Body of pancreas (tissue), 4 donors: ENCODE measurements at regions not wholly inside any gene's neighbourhood (a gene's known extent, or its start where the extent isn't known, plus 50 kb on each side); places are given as distances from the start of the nearest gene placed in this dataset.

Experiments
- ATAC-seq: fragments of 150-250 bp; one replicate; pipeline ENCODE4 v1.9.1; 2016
- DNase-seq, 4 donors: peaks; one replicate each; pipeline ENCODE4 v3.0.0-alpha.2; 2019
- H3K27ac ChIP-seq, 4 donors: fragments of 200-600 bp; sonication (generic); 1 replicate in 3 of 4; 2 replicates in 1 of 4; pipeline versions ENCODE4 v1.5.1 to v1.6.1; 2016 to 2019; ENCODE audit warnings: mild to moderate bottlenecking in 1 of 4, mixed read lengths in 1 of 4, moderate library complexity in 1 of 4
- H3K27me3 ChIP-seq, 2 donors: fragments of 200-600 bp; sonication (generic); one replicate each; pipeline ENCODE4 v1.6.0; 2016; ENCODE audit warnings: mild to moderate bottlenecking in 1 of 2
- H3K36me3 ChIP-seq, 2 donors: fragments of 200-600 bp; sonication (generic); replicated peaks in 1 of 2; 2 replicates each; pipeline ENCODE4 v1.5.1; 2016; ENCODE audit warnings: low read depth in 2 of 2; ENCODE audit not compliant: insufficient read depth in 1 of 2
- H3K4me1 ChIP-seq: fragments of 200-600 bp; sonication (generic); one replicate; pipeline ENCODE4 v1.6.0; 2016
- H3K4me3 ChIP-seq, 2 donors: fragments of 200-600 bp; sonication (generic); 1 replicate in 1 of 2; 2 replicates in 1 of 2; pipeline ENCODE4 v1.5.1; 2016 to 2019
- H3K9me3 ChIP-seq, 3 donors: fragments of 200-600 bp; sonication (generic); 1 replicate in 2 of 3; 2 replicates in 1 of 3; pipeline ENCODE4 v1.5.1; 2016
- POLR2A ChIP-seq, 3 donors: fragments of 450-650 bp; IDR thresholded peaks; one replicate each; pipeline ENCODE4 v1.6.1; 2016; ENCODE audit warnings: antibody characterized with exemption in 3 of 3, mild to moderate bottlenecking in 2 of 3
- WGBS, 2 donors: methylation state at CpG; one replicate each; pipeline ENCODE4 v1.1.5; 2017; 5-methylcytosine and 5-hydroxymethylcytosine counted together
- intact Hi-C: fragments of 100-400 bp; cut with DNase I; formaldehyde crosslinking; loops from one replicate; pipeline ENCODE4 v1.15.1; 2023
- TF ChIP-seq, protein P1 (sequence below), 7 experiments: fragments of 450-650 bp in 4 of 7; fragments of 200-600 bp in 3 of 7; sonication (generic) in 3 of 7; IDR thresholded peaks; one replicate each; pipeline ENCODE4 v1.5.1; 2016 to 2019; ENCODE audit warnings: antibody characterized with exemption in 7 of 7

- intact Hi-C loops, result no loop called here
- Histone ChIP-seq H3K27ac (no peak overlapping the region), H3K4me3 (no peak overlapping the region), H3K4me1 (no peaks in the 10 kb centered on the region), H3K9me3 (no peaks in the 10 kb centered on the region), H3K27me3 (no peaks in the 10 kb centered on the region), H3K36me3 (no peaks in the 10 kb centered on the region)
- no peak for ATAC-seq
- 87 to 92% methylated on average over 3 of the region's 3 CpGs for WGBS, 2 donors
- no peak for DNase-seq
- TF ChIP-seq POLR2A (IDR thresholded peaks at IDR 0.05), result no peak
- TF ChIP-seq, protein P1, sequence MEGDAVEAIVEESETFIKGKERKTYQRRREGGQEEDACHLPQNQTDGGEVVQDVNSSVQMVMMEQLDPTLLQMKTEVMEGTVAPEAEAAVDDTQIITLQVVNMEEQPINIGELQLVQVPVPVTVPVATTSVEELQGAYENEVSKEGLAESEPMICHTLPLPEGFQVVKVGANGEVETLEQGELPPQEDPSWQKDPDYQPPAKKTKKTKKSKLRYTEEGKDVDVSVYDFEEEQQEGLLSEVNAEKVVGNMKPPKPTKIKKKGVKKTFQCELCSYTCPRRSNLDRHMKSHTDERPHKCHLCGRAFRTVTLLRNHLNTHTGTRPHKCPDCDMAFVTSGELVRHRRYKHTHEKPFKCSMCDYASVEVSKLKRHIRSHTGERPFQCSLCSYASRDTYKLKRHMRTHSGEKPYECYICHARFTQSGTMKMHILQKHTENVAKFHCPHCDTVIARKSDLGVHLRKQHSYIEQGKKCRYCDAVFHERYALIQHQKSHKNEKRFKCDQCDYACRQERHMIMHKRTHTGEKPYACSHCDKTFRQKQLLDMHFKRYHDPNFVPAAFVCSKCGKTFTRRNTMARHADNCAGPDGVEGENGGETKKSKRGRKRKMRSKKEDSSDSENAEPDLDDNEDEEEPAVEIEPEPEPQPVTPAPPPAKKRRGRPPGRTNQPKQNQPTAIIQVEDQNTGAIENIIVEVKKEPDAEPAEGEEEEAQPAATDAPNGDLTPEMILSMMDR (IDR thresholded peaks at IDR 0.05), result no peak
Observed at GRCh38 chr2:226631187-226631586, 168.4 kb downstream of the IRS1 start.

DNA sequence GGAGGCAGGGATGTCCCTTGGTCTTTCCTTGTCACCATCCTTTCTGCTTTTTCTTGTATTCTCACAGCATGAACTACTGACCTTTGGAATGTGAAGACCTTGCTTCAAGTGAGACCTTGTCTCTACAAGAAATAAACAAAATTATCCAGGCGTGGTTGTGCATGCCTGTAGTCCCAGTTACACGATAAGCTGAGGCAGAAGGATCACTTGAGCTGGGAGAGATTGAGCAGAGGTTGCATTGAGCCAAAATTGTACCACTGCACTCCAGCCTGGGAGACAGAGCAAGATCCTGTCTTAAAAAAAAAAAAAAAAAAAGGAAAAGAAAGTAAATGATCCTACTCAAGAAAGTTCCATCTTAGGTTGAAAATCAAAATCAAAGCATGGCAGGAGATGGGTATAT is 173.7 kb downstream of the IRS1 start:
- H3K9me3 ChIP-seq, result no peaks in the 10 kb centered on the region
- no peak overlapping the region for H3K4me3 ChIP-seq
- DNase-seq (no peak), ATAC-seq (no peak)
- H3K27ac ChIP-seq, result no peak overlapping the region
- H3K4me1 ChIP-seq, result no peaks in the 10 kb centered on the region
- no peaks in the 10 kb centered on the region for H3K27me3 ChIP-seq
- TF ChIP-seq POLR2A (IDR thresholded peaks at IDR 0.05), result no peak
- TF ChIP-seq, protein P1 (IDR thresholded peaks at IDR 0.05), result no peak
- WGBS, 2 donors, result 51 to 74% methylated on average over 2 of the region's 2 CpGs
- no peaks in the 10 kb centered on the region for H3K36me3 ChIP-seq
- intact Hi-C loops, result no loop called here

GRCh38 chr2:226623587-226624368 is 175.8 kb downstream of the IRS1 start:
- 67 to 77% methylated on average over 13 of the region's 13 CpGs for WGBS, 2 donors
- ATAC-seq (no peak), DNase-seq (no peak)
- TF ChIP-seq, protein P1 (IDR thresholded peaks at IDR 0.05), result no peak
- TF ChIP-seq POLR2A (IDR thresholded peaks at IDR 0.05), result no peak
- intact Hi-C loops, result no loop called here
- no peaks in the 10 kb centered on the region for H3K27me3 ChIP-seq
- no peaks in the 10 kb centered on the region for H3K9me3 ChIP-seq
- peaks cover 5% of the 10 kb centered on the region for H3K4me1 ChIP-seq
- H3K36me3 ChIP-seq, result no peaks in the 10 kb centered on the region
- H3K27ac ChIP-seq, result no peak overlapping the region
- no peak overlapping the region for H3K4me3 ChIP-seq

- H3K9me3 ChIP-seq, result no peaks in the 10 kb centered on the region
- TF ChIP-seq, protein P1 (IDR thresholded peaks at IDR 0.05), result no peak
- TF ChIP-seq POLR2A (IDR thresholded peaks at IDR 0.05), result no peak
- no peaks in the 10 kb centered on the region for H3K36me3 ChIP-seq
- no peak overlapping the region for H3K27ac ChIP-seq
- no peaks in the 10 kb centered on the region for H3K27me3 ChIP-seq
- H3K4me1 ChIP-seq, result peaks cover 5% of the 10 kb centered on the region
- DNase-seq (no peak), ATAC-seq (no peak)
- WGBS, 2 donors, result 58 to 59% methylated on average over 2 of the region's 2 CpGs
- intact Hi-C loops, result no loop called here
- no peak overlapping the region for H3K4me3 ChIP-seq
Observed at GRCh38 chr2:226622484-226622883, 177.1 kb downstream of the IRS1 start.

DNA sequence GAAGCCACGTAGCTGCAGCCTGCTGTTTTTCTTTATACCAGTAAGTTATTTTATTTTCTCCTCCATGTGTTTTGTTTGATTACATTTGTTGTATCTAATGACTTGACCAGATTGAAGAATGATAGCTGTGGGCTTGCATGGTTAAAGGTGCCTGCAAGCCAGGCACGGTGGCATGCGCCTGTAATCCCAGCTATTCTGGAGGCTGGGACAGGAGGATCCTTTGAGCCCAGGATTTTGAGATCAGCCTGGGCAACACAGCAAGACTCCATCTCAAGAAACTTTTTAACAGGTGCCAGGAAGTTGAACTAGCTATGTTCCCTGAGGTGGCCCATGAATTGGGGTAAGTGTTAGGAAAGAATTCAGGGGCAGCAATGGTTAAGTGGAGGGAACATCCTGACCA is 179.4 kb downstream of the IRS1 start:
- Histone ChIP-seq H3K4me1 (peaks cover 5% of the 10 kb centered on the region), H3K36me3 (no peaks in the 10 kb centered on the region), H3K27me3 (no peaks in the 10 kb centered on the region), H3K9me3 (no peaks in the 10 kb centered on the region), H3K4me3 (no peak overlapping the region), H3K27ac (no peak overlapping the region)
- no peak for TF ChIP-seq POLR2A (IDR thresholded peaks at IDR 0.05)
- TF ChIP-seq, protein P1 (IDR thresholded peaks at IDR 0.05), result no peak
- intact Hi-C loops, result no loop called here
- DNase-seq (no peak), ATAC-seq (no peak)
- 93 to 94% methylated on average over 3 of the region's 3 CpGs for WGBS, 2 donors
